ENCODE measurements at regions not wholly inside any gene's neighbourhood (a gene's known extent, or its start where the extent isn't known, plus 50 kb on each side); places are given as distances from the start of the nearest gene placed in this dataset.

- no peak for DNase-seq
These were observed 138.6 kb upstream of the AKR1E2 start for GRCh38 chr10:4687397-4687796.

DNA sequence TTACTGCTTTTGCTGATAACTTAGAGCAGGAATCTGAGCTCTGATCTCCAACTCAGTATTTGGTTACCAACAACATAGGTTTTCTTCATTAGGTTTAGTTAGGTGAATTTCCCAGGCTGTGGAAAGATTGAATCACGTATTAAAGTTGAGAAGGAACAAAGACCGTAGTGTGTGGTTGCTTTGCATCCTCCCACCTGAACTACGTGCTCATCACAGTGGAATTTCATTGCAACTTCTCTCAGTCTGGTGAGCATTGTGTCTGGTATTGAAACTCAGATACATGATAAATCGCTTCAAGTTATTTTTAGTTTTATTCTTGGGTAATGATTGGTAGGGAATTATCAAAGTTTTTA is 139.4 kb upstream of the AKR1E2 start:
- no peak for DNase-seq

DNA sequence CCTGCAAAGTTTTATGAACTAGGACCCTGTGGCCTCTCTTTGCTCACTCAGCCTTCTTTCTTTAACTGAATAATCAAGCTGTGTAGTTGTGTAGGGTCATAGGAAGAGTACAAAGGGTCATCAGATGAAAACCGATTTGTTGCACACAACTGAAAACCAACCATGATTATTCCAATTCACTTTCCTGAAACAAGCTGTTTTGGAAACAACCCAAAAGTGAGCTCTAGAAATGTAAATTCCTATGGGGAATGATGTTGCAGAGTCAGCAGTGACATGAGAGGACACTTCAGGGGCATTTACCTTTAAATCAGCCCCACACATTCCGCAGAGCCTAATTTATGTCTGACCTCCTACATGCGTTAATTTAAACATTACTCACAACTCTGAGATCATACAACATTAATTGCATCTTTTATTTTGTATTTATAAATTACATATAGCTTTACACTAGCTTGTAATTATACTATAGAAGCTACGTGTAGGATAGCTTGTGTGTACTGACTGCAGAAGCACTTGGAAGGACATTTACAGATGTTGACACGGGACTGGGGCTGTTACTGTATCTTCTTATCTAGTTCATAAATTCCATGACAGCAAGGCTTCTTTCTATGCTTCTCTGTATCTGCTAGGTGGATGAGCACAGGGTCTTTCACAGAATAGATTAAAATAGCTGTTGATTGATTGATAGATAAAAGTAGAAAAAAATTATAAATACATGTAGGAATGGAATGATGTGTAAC is 139.9 kb upstream of the AKR1E2 start:
- no peak for DNase-seq

GRCh38 chr10:4685491-4685890 is 140.5 kb upstream of the AKR1E2 start:
- DNase-seq, result no peak

DNA sequence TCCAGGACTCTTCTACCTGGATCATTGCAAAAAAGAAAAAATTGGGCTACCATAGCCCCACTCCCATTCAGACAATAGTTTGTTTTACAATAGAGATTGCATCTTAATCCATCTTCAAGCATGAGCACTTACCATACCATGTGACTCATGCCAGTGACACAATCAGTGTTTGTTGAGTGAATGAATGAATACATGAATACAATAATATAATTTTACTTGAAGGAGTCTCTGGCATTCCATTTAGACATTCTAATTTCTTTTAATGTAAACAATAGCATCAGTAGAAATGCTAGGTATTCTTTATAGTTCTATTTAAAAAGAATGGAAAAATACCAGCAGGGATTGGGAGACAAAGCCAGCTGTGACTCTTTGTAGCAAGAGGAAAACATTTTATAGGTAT is 141.6 kb upstream of the AKR1E2 start:
- DNase-seq, result no peak

- DNase-seq, result no peak
These were observed 142.2 kb upstream of the AKR1E2 start for GRCh38 chr10:4683838-4684237.

DNA sequence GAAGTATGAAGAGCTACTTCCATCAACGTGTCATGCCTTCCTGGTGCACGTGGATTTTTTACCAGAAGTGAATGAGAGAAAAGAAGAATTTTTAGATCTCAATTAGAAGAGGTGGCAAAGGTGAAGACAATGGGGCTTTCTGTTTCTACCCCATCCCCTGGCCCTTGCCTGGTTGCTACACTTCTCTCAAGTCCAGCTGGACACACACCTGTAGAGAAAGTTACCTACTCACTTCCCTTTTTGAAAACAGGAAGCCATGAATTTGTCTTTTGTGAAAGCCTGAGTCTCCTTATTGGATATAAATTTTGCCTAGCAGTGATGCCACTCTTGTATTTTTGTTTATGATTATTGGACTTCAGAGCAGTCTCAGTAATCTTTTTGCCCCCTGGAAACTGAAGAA is 142.9 kb upstream of the AKR1E2 start:
- DNase-seq, result no peak

GRCh38 chr10:4678951-4679671 is 146.9 kb upstream of the AKR1E2 start:
- no peak for DNase-seq

- no peak for DNase-seq
These were observed 147.7 kb upstream of the AKR1E2 start for GRCh38 chr10:4678023-4678950.

DNA sequence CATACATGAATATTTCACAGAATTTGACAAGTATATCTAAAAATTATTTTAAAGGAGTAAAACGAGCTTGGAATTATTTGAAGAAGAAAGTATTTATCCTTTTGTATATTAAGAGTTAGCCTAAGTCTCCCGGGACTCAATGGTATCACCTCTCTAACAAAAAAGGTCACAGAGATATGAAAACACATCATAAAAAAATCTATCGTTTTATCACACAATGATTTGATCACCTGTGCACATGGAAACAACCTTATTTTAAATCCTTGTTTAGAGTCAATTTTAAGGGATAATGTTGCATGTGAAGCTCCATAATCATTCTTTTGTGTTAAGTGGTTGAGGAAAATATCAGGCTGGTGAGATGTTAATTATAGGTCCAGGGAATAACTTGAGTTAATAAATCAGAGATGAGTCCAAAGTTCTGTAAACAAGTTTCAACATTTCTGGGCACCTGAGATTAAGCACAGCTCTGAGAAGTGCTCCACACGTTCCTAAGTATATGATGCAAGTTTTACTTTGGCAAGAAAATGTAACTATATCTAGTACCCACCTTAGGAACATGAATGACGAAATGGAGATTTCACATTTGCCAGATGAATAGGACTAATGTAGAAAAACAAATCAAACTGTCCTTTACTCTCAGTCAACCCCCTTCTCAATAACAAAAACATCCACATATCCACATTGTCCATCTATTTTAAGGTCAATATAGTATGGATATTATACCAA is 148.5 kb upstream of the AKR1E2 start:
- no peak for DNase-seq

GRCh38 chr10:4676566-4676965 is 149.4 kb upstream of the AKR1E2 start:
- no peak for DNase-seq

DNA sequence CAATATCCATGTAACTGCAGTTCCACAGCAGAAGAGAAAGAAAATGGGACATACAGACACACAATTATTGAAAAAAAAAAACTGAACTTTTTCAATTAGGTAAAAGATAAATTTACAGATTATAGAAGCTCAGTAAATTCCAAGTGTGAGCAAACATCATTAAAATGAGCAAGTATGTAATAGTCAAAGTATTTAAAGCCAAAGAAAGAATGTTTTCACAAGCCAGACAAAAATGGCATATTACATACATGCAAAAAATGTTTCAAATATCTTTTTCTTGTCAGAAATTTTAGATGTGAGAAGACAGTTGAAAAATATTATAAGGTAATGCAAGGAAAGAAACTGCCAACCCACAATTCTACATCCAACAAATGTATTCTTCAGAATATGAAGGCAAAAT is 150.2 kb upstream of the AKR1E2 start:
- no peak for DNase-seq

GRCh38 chr10:4673279-4674040 is 152.5 kb upstream of the AKR1E2 start:
- no peak for DNase-seq

DNA sequence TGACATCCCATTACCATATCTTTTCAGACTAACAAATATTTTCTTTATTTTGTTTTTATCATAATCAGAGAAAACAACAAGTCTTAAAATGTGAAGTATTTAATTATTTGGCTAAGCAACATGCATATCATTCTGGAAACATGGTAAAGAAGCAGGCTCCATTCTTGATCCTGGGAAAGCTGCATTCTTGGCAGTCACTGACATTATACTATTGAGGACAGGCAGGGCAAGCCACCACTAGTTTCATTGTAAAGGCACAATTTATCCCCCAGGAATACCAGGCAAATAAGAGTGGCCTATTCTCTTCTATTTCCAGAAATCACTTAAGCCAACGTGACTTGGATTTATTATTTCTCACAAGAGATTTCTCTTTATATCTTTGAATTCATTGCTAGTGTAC is 153.8 kb upstream of the AKR1E2 start:
- no peak for DNase-seq

DNA sequence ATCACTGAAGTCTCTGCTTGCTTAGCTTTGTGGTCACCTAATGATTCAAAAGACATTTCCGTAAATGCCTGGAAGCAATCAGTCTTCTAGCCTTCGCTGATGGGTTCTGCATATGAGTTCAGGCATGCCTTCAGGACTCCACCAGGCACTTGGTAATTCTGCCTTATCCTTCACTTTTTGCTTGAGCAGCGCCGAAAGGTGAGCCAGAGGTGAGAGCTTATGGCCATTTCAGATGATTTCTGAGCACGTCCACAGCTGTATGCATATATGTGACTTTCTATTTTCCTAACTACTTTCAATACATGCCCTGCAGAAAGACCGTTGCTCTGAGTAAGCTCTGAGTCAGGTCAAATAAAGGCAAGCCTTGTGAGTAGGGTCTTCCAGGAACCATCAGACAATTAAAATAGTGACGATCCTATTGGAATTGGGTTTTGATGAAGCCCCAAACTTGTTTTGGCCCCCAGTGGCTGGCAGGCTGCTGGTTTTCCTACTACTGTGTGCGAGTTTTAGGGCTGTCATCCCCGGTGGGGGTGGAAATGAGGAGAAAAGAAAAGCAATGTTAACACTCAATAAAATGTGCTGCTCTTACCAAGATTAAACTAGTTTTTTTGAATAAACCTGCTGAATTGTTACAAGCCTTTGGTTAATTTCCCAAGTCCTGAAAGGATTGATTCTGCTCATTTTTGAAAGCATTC is 154.4 kb upstream of the AKR1E2 start:
- no peak for DNase-seq

GRCh38 chr10:4670737-4671136 is 155.3 kb upstream of the AKR1E2 start:
- no peak for DNase-seq

- no peak for DNase-seq
These were observed 156.4 kb upstream of the AKR1E2 start for GRCh38 chr10:4669585-4669984.

GRCh38 chr10:4663162-4663992 is 162.6 kb upstream of the AKR1E2 start:
- DNase-seq, result no peak

GRCh38 chr10:4662576-4663161 is 163.3 kb upstream of the AKR1E2 start:
- DNase-seq, result no peak

Measured in COR-L47 (cell line).